AG09319 (cell line): ENCODE measurements at regions not wholly inside any gene's neighbourhood (a gene's known extent, or its start where the extent isn't known, plus 50 kb on each side); places are given as distances from the start of the nearest gene placed in this dataset.

Experiments
- DNase-seq: peaks from one replicate; pipeline ENCODE4 v3.0.0-alpha.2; 2010; ENCODE audit warnings: low read depth; ENCODE audit errors: extremely low read depth
- CTCF ChIP-seq: IDR thresholded peaks from 2 replicates; pipeline ENCODE4 v1.5.1; 2011; ENCODE audit warnings: low read depth, mild to moderate bottlenecking, inconsistent platforms, low read length, moderate library complexity

GRCh38 chr15:26051761-26052675 lies 188.9 kb upstream of the ATP10A start:
- no peak for TF ChIP-seq CTCF
- no peak for DNase-seq

GRCh38 chr15:26050984-26051383 lies 187.9 kb upstream of the ATP10A start:
- DNase-seq: no peak
- no peak for TF ChIP-seq CTCF

- no peak for TF ChIP-seq CTCF
Observed at GRCh38 chr15:26049900-26050657, 187.0 kb upstream of the ATP10A start.

GRCh38 chr15:26048669-26049068 lies 185.5 kb upstream of the ATP10A start:
- TF ChIP-seq CTCF: no peak
- DNase-seq: no peak

More at GRCh38 chr15:26049900-26050657, 187.0 kb upstream of the ATP10A start:
- DNase-seq: no peak

GRCh38 chr15:26045516-26045915 lies 182.4 kb upstream of the ATP10A start:
- no peak for DNase-seq
- no peak for TF ChIP-seq CTCF

GRCh38 chr15:26043018-26043417 lies 179.9 kb upstream of the ATP10A start:
- DNase-seq: no peak
- no peak for TF ChIP-seq CTCF

GRCh38 chr15:26038693-26039092 lies 175.6 kb upstream of the ATP10A start:
- DNase-seq: no peak
- no peak for TF ChIP-seq CTCF
